RWPE1 (cell line): ENCODE measurements at regions not wholly inside any gene's neighbourhood (a gene's known extent, or its start where the extent isn't known, plus 50 kb on each side); places are given as distances from the start of the nearest gene placed in this dataset.

Source experiments
- CTCF ChIA-PET: fragments of 350-600 bp; sonication (Branson Sonifier 250); formaldehyde crosslinking; extraction: SDS; loops from one replicate; lab custom pipeline; 2021; lab: Yijun Ruan, JAX
- POLR2A ChIA-PET: fragments of 400-600 bp; formaldehyde crosslinking; extraction: SDS; loops from one replicate; lab custom pipeline; 2020; ENCODE audit warnings: antibody characterized with exemption; ENCODE audit not compliant: low non-redundant PET; lab: Yijun Ruan, JAX
- DNase-seq: peaks from one replicate; pipeline ENCODE4 v3.0.0; 2012; ENCODE audit warnings: low spot score
- H3K27ac ChIP-seq: fragments of 450-650 bp; 2 replicates; pipeline ENCODE4 v1.5.1; 2017
- TF ChIP-seq, protein P1 (sequence below): fragments of 450-650 bp; conservative IDR thresholded peaks from 2 replicates; pipeline ENCODE4 v1.5.1; 2017; ENCODE audit warnings: low read depth, mild to moderate bottlenecking

DNA sequence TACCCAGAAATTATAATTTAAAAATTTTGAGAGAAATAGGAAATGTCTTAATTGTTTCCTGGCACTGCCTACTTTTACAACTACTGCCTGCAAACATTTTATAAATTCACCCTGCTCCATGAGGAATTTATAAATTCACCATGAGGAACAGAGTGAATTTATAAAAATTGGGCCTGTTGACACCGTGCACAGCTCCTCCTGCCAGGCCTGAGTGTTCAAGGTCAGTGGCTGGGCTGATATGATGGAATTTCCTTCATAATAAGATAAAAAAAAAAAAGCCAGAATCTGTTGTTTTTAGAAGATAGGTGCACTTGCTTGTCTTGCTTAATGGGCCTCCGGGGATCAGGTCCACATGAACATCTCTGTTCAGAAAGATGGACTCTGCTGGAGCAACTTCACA is 151.7 kb upstream of the RASGEF1B start:
- ChIA-PET POLR2A (no interaction called here), CTCF (no interaction called here)
- TF ChIP-seq, protein P1, sequence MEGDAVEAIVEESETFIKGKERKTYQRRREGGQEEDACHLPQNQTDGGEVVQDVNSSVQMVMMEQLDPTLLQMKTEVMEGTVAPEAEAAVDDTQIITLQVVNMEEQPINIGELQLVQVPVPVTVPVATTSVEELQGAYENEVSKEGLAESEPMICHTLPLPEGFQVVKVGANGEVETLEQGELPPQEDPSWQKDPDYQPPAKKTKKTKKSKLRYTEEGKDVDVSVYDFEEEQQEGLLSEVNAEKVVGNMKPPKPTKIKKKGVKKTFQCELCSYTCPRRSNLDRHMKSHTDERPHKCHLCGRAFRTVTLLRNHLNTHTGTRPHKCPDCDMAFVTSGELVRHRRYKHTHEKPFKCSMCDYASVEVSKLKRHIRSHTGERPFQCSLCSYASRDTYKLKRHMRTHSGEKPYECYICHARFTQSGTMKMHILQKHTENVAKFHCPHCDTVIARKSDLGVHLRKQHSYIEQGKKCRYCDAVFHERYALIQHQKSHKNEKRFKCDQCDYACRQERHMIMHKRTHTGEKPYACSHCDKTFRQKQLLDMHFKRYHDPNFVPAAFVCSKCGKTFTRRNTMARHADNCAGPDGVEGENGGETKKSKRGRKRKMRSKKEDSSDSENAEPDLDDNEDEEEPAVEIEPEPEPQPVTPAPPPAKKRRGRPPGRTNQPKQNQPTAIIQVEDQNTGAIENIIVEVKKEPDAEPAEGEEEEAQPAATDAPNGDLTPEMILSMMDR, result no peak
- DNase-seq, result no peak
- H3K27ac ChIP-seq, result no peak overlapping the region

DNA sequence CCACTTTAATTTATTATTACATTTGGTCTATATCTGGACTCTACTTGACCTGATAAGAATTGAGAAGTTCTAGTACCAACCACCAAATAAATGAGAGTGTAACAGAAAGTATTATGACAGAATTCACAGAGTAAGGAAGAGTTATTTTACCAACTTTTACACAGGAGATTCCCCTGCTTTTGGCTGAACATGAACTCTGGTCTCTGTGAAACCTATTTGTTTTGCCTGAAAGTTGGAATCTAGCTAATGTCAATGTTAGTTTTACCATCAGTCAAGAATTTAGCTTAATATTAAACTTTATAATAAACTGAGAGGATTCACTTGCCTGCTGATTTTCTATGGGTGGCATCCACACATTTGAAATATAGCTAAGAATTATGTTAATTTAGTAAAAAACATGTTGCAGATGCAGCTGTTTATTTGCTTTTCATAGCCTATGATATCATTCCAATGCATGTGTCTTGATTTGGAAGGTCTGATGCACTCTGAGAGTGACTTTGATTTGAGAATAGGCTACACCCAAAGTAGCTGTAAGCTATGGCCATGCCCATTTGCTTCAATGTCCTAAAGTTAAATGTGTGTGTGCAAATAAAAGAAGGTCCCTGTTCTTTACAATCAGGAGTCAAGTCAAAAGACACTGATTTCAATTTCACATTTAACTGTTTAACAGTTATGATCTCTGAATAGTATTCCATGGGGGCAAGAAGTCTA is 150.9 kb upstream of the RASGEF1B start:
- ChIA-PET POLR2A (no interaction called here), CTCF (interaction anchor here (0.7 kb wide), 1 partner anchor 272 kb away, joined by 4 read pairs; no protein-coding TSS in a partner anchor)
- TF ChIP-seq, protein P1, result no peak

DNA sequence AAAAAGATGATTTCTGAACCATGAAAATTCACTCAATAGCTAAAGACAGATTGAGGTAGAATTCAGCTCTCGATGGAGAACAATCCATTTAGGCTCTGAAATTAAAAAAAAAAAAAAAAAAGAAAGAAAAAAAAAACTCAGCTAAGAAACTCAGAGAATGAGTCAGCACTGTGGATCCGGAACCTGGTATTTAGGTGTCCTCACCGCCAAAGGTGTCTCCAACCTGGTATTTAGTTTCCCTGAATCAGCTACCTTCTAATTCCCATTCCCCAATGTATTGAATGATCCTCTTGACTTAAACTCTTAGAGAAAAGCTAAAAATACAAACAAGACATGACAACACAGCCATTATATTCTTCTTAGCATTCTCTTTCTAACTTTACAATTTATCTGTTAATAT is 150.3 kb upstream of the RASGEF1B start:
- H3K27ac ChIP-seq, result no peak overlapping the region
- POLR2A ChIA-PET, result no interaction called here
- no peak for DNase-seq
- CTCF ChIA-PET, result interaction anchor here (0.7 kb wide), 1 partner anchor 272 kb away, joined by 4 read pairs; no protein-coding TSS in a partner anchor
- TF ChIP-seq, protein P1, result no peak

More for the DNA sequence above, 150.9 kb upstream of the RASGEF1B start:
- H3K27ac ChIP-seq, result no peak overlapping the region
- DNase-seq, result no peak

DNA sequence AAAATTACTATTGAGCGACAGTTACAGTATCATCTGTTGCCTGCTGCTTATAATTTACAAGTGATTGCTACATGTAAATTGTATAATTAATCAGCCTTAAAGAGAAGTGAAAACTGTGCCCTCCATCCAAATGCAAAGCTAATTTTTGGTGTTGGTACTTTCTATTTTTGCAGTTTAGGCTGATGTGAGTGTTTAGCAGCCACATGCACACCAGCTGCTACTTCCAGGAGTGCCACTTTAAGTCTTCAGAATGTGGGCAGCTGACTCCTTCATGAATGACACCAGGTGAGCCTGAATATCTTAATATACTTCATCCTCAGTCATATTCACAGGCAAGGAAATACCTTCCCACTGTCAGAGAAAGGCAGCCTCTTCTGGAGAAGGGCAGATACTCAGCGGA is 149.8 kb upstream of the RASGEF1B start:
- H3K27ac ChIP-seq, result no peak overlapping the region
- CTCF ChIA-PET, result no interaction called here
- TF ChIP-seq, protein P1, result no peak
- POLR2A ChIA-PET, result no interaction called here
- DNase-seq, result no peak

DNA sequence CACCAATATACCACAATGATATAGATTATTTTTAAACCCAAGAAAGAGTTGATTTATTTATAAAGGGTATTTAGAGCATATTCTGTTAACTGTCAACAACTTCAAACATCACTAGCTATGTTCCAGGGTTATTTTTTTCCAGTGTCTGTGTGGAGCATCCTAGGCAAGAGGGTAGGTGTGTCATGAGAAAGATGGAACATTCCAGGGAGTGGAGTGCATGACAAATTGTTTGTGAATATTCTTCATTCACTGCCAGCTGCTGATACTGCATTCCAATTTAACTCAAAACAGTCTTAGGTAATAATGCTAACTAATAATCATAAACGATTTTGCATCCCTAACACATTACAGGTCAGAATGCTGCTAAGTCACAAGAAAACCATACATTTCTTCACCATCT is 148.7 kb upstream of the RASGEF1B start:
- CTCF ChIA-PET, result no interaction called here
- TF ChIP-seq, protein P1, result no peak
- POLR2A ChIA-PET, result no interaction called here
- no peak overlapping the region for H3K27ac ChIP-seq
- no peak for DNase-seq

DNA sequence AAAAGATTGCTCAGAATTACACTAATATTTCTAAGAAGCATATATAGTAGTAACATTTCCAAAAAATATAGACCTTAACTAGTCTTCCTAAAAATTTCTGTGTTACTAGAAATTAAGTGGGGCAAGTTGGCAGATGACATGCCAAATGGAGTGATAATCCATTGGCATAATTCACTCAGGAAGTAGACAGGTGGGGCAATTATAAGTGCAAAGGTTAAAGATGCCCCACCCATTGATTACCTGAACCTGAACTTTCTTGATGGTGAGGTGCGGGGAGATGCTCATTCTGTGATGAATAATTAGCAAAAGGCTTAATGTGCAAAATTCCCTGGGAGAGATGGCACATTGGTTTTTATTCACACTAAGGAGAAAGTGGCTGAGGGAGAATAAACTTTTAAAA is 145.8 kb upstream of the RASGEF1B start:
- no peak for DNase-seq
- POLR2A ChIA-PET, result no interaction called here
- TF ChIP-seq, protein P1, result no peak
- CTCF ChIA-PET, result interaction anchor here (1.0 kb wide), 1 partner anchor 22 kb away, joined by 3 read pairs; no protein-coding TSS in a partner anchor
- no peak overlapping the region for H3K27ac ChIP-seq
